Vagina (tissue), 2 donors: ENCODE measurements at regions not wholly inside any gene's neighbourhood (a gene's known extent, or its start where the extent isn't known, plus 50 kb on each side); places are given as distances from the start of the nearest gene placed in this dataset.
"Not testable (repeated sequence)": the region's sequence is repeated elsewhere in the genome, so short reads cannot be mapped to it uniquely, and the experiment has no call there.

Source experiments
- DNase-seq, 2 donors: peaks; one replicate each; pipeline ENCODE4 v3.0.0-alpha.2; 2017; ENCODE audit errors: extremely low spot score in 2 of 2
- H3K27ac ChIP-seq: fragments of 200-600 bp; sonication (generic); one replicate; pipeline ENCODE4 v1.5.1; 2019
- H3K27me3 ChIP-seq: fragments of 200-600 bp; sonication (generic); one replicate; pipeline ENCODE4 v1.5.1; 2019
- H3K36me3 ChIP-seq, 2 donors: fragments of 200-600 bp; sonication (generic); one replicate each; pipeline ENCODE4 v1.5.1; 2017 to 2019
- H3K4me1 ChIP-seq: fragments of 200-600 bp; sonication (generic); one replicate; pipeline ENCODE4 v1.5.1; 2019
- H3K4me3 ChIP-seq, 2 donors: fragments of 200-600 bp; sonication (generic); 1 replicate in 1 of 2; 2 replicates in 1 of 2; pipeline ENCODE4 v1.5.1; 2016 to 2019
- H3K9me3 ChIP-seq: fragments of 200-600 bp; sonication (generic); one replicate; pipeline ENCODE4 v1.5.1; 2019
- POLR2A ChIP-seq, 2 donors: fragments of 450-650 bp; IDR thresholded peaks; one replicate each; pipeline ENCODE4 v1.6.1; 2017; ENCODE audit warnings: antibody characterized with exemption in 2 of 2, mild to moderate bottlenecking in 2 of 2, moderate library complexity in 2 of 2
- POLR2AphosphoS5 ChIP-seq, 2 donors: sonication (generic); formaldehyde crosslinking; IDR thresholded peaks; one replicate each; pipeline ENCODE4 v1.9.0; 2017; ENCODE audit warnings: antibody characterized with exemption in 2 of 2, mild to moderate bottlenecking in 2 of 2, low read depth in 1 of 2; ENCODE audit not compliant: insufficient read depth in 1 of 2
- intact Hi-C: fragments of 100-400 bp; cut with DNase I; formaldehyde crosslinking; loops from one replicate; pipeline ENCODE4 v1.15.1; 2023
- TF ChIP-seq, protein P1 (sequence below), 3 experiments: fragments of 450-650 bp in 2 of 3; fragments of 200-600 bp in 1 of 3; sonication (generic) in 1 of 3; IDR thresholded peaks; one replicate each; pipeline ENCODE4 v1.5.1; 2017 to 2019; ENCODE audit warnings: antibody characterized with exemption in 3 of 3, mild to moderate bottlenecking in 2 of 3, moderate library complexity in 2 of 3

DNA sequence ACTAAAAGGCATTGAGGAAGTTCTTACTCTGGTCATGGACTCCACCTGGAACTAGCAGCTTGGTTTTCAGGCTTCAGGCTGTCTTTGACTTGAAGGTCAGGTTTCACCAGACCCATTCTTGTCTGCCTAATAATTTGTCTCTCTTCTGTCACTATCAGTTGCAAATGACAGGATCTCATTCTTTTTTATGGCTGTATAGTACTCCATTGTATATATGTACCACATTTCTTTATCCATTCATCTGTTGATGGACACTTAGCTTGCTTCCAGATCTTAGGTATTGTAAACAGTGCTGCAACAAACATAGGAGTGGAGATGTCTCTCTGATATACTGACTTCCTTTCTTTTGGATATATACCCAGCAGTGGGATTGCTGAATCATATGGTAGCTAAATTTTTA is 73.1 kb upstream of the SYNCRIP start:
- H3K27me3 ChIP-seq, result no peaks in the 10 kb centered on the region
- H3K36me3 ChIP-seq, result no peaks in the 10 kb centered on the region
- H3K9me3 ChIP-seq, result no peaks in the 10 kb centered on the region

DNA sequence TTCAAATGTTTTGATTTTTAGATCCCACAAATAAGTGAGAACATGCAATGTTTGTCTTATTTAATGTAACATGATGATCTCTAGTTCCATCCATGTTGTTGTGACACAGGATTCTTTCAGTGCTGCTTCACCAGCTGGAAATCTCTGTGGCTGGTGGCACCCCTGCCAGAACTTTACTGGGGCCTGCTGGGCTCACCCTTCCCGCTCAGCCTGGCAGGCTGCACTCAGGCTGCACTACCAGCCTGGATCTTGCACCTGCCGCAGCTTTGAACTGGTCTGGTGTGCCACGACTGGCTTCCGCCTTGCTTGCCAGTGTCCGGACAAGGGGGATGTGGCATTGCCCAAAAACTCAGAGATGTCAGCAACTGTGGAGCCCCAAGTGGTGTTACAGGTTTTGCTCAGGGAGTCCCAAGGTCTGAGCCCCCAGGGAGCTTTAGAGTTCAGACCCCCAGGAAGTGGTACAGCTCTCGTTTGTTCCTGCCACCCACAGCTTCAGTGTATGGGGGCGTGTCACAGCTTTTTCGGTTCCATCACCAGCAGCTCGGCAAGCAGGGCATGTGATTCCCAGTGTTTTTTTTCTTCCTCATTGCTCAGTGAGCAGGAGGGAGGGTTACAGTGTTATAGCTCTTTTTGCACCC is 72.3 kb upstream of the SYNCRIP start:
- Histone ChIP-seq H3K4me1 (no peaks in the 10 kb centered on the region), H3K27me3 (no peaks in the 10 kb centered on the region), H3K9me3 (no peaks in the 10 kb centered on the region), H3K27ac (no peak overlapping the region), H3K36me3 (no peaks in the 10 kb centered on the region), H3K4me3 (no peak overlapping the region)
- intact Hi-C loops, result no loop called here
- no peak for TF ChIP-seq POLR2A (IDR thresholded peaks at IDR 0.05)
- TF ChIP-seq, protein P1, sequence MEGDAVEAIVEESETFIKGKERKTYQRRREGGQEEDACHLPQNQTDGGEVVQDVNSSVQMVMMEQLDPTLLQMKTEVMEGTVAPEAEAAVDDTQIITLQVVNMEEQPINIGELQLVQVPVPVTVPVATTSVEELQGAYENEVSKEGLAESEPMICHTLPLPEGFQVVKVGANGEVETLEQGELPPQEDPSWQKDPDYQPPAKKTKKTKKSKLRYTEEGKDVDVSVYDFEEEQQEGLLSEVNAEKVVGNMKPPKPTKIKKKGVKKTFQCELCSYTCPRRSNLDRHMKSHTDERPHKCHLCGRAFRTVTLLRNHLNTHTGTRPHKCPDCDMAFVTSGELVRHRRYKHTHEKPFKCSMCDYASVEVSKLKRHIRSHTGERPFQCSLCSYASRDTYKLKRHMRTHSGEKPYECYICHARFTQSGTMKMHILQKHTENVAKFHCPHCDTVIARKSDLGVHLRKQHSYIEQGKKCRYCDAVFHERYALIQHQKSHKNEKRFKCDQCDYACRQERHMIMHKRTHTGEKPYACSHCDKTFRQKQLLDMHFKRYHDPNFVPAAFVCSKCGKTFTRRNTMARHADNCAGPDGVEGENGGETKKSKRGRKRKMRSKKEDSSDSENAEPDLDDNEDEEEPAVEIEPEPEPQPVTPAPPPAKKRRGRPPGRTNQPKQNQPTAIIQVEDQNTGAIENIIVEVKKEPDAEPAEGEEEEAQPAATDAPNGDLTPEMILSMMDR (IDR thresholded peaks at IDR 0.05), result no peak
- no peak for DNase-seq

More for the DNA sequence above, 73.1 kb upstream of the SYNCRIP start:
- no peak for DNase-seq
- TF ChIP-seq POLR2A (IDR thresholded peaks at IDR 0.05) (no peak), POLR2AphosphoS5 (IDR thresholded peaks at IDR 0.05; ENCODE audit: insufficient read depth in 1 of 2, low read depth in 1 of 2) (no peak)
- TF ChIP-seq, protein P1 (IDR thresholded peaks at IDR 0.05), result no peak
- intact Hi-C loops, result no loop called here
- Histone ChIP-seq H3K4me1 (no peaks in the 10 kb centered on the region), H3K4me3 (no peak overlapping the region), H3K27ac (no peak overlapping the region)

DNA sequence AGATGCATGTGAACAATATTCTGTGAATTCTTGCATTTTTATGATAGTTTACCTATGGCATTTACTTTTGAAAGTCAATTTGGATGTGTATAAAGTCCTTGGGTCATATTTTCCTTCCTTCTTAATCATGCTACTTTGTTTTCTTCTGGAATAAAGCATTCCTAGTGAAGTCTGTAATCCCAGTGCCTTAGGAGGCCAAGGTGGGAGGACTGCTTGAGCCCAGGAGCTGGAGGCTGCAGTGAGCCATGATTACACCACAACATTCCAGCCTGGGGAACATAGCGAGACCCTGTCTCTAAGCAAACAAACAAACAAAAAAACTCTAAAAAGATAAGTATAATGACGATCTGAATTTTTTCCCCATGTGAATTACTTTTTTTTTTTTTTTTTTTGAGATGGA is 69.7 kb upstream of the SYNCRIP start:
- DNase-seq, result no peak
- H3K27ac ChIP-seq, result no peak overlapping the region
- H3K36me3 ChIP-seq, result no peaks in the 10 kb centered on the region
- no peaks in the 10 kb centered on the region for H3K9me3 ChIP-seq
- intact Hi-C loops, result no loop called here
- no peaks in the 10 kb centered on the region for H3K4me1 ChIP-seq
- no peak overlapping the region for H3K4me3 ChIP-seq
- H3K27me3 ChIP-seq, result no peaks in the 10 kb centered on the region
- no peak for TF ChIP-seq POLR2A (IDR thresholded peaks at IDR 0.05)
- TF ChIP-seq, protein P1 (IDR thresholded peaks at IDR 0.05), result no peak
- TF ChIP-seq POLR2AphosphoS5 (IDR thresholded peaks at IDR 0.05; ENCODE audit: insufficient read depth in 1 of 2, low read depth in 1 of 2), result no peak

DNA sequence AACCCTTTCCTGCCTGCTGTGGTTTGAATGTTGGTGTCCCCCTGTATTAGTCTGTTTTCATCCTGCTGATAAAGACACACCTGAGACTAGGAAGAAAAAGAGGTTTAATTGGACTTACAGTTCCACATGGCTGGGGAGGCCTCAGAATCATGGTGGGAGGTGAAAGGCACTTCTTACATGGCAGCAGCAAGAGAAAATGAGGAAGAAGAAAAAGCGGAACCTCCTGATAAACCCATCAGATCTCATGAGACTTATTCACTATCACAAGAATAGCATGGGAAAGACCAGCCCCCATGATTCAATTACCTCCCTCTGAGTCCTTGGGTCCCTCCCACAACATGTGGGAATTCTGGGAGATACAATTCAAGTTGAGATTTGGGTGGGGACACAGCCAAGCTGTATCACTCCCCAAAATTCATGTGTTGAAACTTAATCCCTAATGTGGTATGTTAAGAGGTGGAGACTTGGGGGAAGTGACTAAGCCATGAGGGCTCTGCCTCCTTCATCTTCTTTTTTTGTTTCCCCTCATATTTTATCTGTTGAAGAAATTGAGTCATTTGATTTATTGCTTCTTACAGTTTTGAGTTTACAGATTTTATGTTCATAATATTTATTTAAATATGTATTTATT is 64.9 kb upstream of the SYNCRIP start:
- H3K27ac ChIP-seq, DNase-seq, H3K27me3 ChIP-seq, intact Hi-C loops, H3K9me3 ChIP-seq, H3K36me3 ChIP-seq, H3K4me1 ChIP-seq, H3K4me3 ChIP-seq: not testable (repeated sequence)

DNA sequence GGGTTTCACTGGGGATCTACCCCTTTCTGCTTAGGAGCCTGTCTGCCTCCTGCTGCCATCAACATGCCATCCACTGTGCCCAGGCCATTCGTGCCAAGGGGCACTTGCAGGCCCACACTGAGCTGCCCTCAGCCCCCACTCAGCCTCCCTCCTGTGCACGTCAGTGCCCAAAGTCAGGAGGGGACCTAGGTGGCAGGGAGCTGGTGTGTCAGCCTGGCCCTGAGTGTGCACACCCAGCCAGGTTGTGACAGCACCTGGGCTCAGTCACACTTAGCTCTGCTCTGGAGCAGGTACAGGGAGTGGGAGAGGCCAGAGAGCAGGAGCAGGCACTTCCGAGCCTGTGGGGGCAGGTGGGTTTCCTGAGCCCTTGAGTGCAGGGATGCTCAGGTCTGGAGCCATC is 63.6 kb upstream of the SYNCRIP start:
- DNase-seq, result no peak
- Histone ChIP-seq H3K4me1 (no peaks in the 10 kb centered on the region), H3K27me3 (no peaks in the 10 kb centered on the region), H3K36me3 (no peaks in the 10 kb centered on the region), H3K4me3 (no peak overlapping the region), H3K9me3 (no peaks in the 10 kb centered on the region), H3K27ac (no peak overlapping the region)
- intact Hi-C loops, result no loop called here
- TF ChIP-seq, protein P1 (IDR thresholded peaks at IDR 0.05), result no peak
